GM18907 (cell line): ENCODE measurements at regions not wholly inside any gene's neighbourhood (a gene's known extent, or its start where the extent isn't known, plus 50 kb on each side); places are given as distances from the start of the nearest gene placed in this dataset.
A peak's percentile ranks its signal among the peaks of the same experiment; 100 is the strongest.
"Not testable (repeated sequence)": the region's sequence is repeated elsewhere in the genome, so short reads cannot be mapped to it uniquely, and the experiment has no call there.

Experiments used
- ATAC-seq: cut with Tn5 transposase; IDR thresholded peaks from one replicate; pipeline ENCODE4 v1.9.1; 2021; ENCODE audit warnings: mild to moderate bottlenecking, moderate library complexity; ENCODE audit not compliant: unreplicated experiment

DNA sequence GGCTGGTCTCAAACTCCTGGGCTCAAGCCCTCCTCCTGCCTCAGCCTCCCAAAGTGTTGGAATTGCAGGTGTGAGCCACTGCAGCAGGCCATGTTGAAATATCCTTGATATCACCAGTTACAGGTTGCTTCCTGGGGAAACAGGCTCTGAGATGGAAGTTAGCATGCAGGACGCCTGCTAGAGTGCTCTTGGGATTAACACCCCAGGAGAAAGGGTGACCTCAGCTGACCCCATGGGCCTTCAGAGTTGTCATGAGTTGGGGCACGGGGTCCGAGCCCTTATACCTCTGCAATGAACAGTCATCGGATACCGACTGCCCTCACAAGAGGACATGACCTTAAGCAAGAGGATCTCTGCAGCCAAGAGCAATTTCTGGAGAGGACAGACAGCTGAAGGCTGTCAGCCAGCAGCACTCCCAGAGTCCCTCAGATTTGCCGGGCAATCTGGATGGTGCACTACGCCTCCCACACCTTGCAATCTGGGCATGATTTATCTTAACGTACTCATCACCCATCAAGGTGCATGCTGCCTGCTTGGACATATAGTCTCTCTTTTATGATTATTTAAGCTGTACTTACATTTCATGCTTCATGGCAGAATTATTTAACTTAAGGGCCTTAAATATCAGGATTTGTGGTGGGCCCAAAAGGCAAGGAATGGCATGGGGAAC lies 134.6 kb downstream of the ADSS2 start:
- no peak for ATAC-seq

DNA sequence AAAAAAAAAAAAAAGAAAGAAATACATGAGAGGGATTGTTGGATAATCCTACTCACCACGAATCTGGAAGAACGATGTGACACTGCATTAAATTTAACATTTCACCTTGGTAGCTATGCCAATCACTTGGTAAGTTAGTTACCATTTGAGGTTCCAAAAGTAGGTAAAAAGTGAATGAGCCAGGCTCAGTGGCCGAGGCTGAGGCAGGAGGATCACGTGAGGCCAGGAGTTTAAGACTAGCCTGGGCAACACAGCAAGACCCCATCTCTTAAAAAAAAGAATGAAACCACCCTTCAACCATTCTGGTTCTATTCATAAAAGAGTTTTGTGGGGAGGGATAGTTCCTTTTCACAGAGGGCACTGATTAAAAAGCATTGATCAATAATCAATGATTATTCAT lies 133.6 kb downstream of the ADSS2 start:
- ATAC-seq = no peak

DNA sequence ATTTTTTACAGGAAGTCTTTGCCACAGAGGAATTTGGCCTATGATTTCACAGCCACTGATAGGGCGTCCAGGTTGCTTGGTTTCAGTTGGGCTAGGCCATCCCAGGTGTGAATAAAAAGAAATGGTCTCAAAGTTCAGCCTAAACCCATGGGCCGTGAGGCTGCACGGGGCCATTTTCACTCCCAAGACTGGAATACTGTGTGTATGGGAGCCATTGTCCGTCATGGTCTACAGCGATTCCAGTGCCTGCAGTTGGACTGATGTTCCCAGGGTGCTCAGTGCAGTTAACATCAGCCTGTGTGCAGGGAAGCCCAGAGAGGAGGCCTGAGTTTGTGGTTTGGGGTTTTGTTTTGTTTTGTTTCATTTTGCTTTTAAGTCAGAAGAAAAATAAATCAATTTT lies 133.2 kb downstream of the ADSS2 start:
- no peak for ATAC-seq

DNA sequence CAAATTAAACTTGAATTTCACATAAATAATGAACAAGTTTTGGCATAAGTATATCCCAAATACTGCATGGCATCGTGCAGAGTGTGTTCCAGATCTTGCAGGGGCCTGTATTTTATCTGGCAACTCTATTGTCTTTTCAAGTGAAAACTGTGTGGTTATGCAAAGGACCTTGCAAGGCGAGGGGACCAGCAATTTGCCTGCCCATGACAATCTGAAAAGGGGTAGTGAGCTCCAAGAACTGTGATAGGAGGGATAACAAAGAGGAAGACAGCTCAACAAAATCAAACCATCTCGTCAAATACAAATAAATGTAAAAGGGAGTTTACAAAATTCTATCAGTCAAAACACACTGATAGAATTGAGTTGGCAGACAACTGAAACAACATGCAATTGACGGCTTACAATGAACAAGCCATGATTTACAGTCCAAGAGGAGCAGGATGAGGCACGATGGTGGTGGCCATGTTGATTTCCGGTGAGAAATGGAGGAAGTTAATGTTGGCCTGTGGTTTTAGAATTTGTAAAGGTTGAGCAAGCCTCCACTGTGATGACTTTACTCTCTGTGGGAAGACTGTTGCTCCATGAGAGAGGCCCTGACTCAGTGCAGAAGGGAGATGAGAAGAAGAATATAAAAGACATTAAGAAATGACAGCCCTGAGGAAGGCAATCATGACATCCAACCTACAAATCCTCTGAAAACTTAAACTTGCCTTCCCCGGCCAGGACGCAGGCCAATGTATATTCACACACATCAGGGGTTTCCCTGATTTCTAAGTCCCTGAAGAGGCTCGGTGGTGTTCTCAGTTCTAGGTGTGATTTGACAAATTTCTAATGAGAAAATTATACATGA lies 132.2 kb downstream of the ADSS2 start:
- peak; percentile 79 for ATAC-seq

DNA sequence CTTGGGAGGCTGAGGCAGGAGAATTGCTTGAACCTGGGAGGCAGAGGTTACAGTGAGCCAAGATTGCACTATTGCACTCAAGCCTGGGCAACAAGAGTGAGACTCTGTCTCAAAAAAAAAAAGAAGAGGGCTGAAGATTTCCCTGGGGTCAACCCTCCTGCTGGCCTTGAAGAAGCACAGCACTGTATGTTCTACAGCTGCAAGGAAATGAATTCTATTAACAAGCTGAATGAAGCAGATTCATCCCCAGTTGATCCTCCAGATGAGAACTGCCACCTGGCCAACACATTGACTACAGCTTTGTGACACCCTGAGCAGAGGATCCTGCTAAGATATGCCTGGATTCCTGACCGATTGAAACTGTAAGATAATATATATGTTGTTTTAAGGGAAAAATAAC lies 129.5 kb downstream of the ADSS2 start:
- ATAC-seq = no peak

DNA sequence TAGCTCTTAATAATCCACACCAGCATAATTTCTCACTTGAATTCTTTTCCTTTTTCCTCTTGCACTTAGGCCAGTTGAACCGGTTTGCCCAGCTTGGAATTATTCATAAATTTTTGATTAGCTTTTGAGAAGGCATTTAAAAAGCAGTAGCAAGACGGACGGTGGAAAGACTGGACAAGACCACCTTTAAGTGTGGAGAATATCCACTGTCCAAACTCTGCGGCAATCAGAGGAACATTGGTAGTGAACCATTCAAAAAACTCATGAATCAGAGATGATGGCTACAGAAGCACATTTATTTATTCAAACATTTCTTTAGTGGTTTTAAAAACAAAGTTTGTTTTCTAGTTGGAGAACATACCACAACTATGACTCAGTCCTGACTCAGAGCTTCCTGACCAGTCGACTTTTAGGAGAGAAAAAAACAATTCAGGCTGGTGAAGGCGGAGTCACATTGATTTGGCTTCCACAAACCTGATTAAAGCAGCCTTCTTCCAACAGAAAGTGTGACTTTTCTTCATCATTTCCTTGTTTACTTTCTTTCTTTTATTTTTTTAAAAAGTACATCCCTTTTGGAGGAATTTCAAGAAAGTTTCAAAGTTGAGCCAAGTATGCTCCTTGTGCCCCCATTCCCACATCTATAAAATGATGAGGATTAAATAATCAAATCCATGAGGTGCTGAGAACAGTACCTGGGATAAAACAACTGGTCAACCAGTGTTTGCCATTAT lies 128.8 kb downstream of the ADSS2 start:
- no peak for ATAC-seq

DNA sequence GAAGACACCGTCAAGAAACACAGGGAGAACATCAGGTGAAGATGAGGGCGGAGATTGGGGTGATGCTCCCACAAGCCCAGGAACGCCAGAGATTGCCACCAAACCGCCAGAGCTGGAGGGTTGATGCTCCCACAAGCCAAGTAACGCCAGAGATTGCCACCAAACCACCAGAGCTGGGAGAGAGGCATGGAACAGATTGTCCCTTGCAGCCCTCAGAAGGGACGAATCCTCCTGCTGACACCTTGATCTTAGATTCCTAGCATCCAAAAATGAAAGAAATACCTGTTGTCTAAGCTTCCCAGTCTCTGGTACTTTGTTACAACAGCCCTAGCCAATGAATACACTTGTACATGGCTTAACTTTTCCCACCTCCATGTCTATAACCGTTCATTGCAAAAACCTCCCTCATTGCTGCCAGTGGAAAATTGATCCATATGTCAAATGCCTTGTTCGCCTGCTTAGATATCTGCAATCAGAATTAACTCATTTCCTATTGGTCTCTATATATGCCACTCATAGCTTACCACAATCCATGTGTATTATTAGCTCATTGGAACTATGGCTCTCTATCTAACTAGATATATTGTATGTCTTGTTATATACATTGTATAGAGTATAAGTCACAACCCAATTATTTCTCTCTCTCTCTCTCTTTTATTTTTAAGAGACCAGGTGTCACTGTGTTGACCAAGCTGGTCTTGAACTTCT lies 127.4 kb downstream of the ADSS2 start:
- ATAC-seq = no peak

DNA sequence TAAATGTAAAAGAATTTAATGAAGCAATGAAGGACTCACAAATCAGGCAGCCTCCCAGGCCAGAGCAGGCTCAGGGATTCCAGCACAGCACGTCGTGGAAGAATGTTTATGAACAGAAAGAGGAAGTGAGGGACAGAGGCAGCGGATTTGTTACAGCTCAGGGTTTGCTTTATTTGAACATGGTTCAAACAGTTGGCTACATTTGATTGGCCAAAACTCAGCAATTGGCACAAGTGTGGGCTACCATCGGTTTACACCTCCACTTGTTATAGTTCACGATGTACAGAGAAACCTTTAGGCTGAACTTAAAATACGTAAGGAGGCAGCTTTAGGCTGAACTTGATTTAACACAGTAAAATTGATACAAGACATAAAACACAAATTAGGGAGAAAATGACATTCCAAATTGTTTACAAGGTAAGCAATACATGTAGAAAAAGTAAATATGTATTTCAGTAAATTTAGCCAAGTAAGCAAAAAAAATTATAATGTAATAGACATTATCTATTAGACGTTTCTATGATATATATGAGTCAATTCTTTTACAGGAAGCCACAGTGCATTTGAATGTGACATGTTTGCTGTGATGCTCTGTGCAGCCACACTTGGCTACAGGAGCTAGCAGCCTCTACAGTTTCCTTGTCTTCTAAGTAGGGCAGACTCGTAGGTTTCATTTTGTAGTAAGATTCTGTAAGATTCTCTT lies 126.5 kb downstream of the ADSS2 start:
- ATAC-seq = peak; percentile 85

DNA sequence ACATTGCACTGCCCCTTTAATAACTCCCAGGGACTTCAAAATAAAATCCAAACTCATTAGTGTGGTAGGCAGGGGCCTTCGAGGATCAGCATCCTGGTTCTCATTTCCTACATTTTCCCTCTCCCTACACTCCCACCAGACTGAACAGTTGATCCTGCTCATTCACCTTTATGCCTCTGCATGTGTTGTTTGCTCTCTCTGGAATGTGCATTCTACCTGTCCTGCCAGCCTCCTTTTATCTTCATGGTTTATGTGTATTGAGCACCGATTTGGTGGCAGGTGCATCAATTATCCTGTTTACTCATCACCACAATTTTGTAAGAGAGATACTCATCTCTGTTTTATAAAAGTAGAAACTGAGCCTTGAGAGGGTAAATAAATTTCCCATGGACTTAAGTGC lies 125.0 kb downstream of the ADSS2 start:
- no peak for ATAC-seq

DNA sequence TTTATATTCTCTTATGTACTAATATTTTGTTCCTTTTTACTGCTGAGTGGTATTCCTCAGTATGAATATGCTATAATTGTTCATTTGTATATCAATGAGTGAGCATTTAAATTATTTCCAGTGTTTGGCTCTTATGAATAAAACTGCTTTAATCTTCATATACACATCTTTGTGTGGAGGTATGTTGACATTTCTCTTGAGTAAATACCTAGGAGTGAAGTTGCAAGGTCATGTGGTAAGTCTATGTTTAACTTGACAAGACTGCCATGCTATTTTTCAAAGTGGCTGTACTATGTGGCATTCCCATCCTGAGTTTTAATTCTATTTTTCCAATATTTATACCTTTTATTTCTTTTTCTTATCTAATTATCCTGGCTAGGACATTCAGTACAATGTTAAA lies 124.2 kb downstream of the ADSS2 start:
- no peak for ATAC-seq

DNA sequence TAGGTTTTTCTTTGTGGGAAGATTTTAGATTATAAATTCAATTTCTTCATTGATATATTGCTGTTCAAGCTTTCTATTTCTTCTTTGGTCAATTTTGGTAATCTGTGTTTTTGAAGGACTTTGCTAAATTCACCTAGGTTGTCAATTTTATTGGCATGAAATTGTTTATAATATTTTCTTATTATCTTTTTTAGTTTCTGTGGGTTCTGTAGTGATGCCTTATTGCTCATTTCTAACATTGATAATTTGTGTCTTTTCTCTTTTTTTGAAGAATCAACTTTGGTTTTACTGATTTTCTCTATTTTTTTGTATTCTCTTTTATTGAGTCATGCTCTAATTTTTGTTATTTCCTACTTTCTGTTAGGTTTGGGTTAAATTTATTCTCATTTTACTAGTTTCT lies 123.2 kb downstream of the ADSS2 start:
- no peak for ATAC-seq

DNA sequence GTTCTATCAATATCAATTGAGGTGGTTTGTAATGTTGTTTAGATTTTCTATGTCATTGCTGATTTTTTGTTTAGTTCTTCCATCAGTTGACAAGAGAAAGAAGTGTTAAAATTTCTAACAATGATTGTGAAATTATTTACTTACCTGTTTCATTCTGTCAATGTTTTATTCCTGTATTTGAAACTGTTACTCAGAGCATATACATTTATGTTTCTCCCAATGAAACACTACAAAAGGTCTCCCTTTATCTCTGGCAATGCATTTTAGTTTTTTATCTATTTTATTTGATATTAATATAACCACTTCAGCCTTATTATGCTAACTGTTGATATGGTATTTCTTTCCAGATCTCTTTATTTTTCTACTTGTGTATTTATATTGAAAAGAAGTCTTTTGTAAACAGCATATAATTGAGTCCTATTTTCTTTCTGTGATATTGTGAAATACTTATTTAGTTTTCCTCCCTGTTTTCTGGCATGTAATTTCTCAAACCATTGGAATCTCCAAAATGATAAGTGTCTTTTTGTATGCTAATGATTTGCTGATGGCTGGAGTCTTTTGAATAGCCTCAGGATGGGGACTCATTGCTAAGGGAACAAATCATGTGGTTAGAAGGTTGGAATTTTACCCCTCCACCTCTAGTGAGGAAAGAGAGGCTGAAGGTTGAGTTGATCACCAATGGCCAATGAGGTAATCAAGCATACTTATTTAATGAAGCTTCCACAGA lies 122.0 kb downstream of the ADSS2 start:
- no peak for ATAC-seq

DNA sequence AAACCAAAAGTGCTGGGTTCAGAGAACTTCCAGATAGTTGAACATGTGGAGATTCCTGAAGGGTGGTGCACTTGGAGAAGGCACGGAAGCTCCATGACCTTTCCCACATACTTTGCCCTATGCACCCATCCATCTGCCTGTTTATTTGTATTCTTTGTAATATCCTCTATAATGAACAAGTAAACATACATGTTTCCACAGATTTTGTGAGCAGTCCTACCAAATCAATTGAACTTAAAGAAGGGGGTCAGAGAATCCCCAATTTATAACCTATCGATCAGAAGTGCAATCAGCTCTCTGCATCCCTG lies 121.4 kb downstream of the ADSS2 start:
- no peak for ATAC-seq

DNA sequence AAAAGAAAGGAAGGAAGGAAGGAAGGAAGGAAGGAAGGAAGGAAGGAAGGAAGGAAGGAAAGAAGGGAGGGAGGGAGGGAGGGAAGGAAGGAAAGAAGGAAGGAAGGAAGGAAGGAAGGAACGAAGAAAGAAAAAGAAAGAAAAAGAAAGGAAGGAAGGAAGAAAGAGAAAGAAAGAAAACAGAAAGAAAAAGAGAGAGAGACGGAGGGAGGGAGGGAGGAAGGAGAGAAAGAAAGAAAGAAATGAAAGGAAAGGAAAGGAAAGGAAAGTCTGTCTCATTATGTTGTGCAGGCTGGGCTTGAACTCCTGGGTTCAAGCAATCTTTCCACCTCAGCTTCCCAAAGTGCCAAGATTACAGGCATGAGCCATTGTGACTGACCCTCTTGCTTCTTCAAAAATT lies 118.9 kb downstream of the ADSS2 start:
- ATAC-seq = not testable (repeated sequence)

DNA sequence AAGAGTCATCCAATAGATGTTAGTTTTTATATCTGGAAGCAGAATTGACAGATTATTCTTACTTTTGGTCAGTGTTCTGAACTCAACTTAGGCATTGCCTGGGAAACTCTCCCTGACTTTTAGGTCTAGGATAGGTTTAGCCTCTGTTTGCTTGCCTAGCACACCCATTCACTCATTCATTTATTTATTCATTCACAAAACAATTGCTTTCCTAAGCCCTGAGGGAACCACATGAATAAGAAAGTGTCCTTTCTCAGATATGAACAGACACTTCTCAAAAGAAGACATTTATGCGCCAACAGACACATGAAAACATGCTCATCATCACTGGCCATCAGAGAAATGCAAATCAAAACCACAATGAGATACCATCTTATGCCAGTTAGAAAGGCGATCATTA lies 117.4 kb downstream of the ADSS2 start:
- ATAC-seq = not testable (repeated sequence)

DNA sequence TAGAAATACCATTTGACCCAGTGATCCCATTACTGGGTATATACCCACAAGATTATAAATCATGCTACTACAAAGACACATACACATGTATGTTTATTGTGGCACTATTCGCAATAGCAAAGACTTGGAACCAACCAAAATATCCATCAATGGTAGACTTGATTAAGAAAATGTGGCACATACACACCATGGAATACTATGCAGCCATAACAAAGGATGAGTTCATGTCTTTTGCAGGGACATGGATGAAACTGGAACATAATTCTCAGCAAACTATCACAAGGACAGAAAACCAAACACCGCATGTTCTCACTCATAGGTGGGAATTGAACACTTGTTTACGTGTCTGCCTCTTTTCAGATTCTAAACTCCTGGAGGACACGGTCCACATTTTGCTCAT lies 116.9 kb downstream of the ADSS2 start:
- ATAC-seq = not testable (repeated sequence)

DNA sequence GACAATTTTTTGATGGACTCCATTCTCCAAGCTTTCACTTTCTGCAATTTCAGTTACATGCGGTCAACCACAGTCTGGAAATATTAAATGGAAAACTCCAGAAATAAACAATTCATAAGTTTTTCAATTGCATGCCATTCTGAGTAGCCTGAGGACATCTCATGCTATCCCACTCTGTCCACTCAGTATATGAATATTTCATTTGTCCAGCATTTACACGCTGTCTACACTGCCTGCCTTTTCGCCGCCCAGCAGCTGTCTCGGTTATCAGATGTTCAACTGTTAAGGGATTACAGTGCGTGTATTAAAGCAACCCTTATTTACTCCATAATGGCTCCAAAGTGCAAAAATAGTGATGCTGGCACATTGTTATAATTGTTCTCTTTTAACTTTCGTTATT lies 116.3 kb downstream of the ADSS2 start:
- no peak for ATAC-seq

DNA sequence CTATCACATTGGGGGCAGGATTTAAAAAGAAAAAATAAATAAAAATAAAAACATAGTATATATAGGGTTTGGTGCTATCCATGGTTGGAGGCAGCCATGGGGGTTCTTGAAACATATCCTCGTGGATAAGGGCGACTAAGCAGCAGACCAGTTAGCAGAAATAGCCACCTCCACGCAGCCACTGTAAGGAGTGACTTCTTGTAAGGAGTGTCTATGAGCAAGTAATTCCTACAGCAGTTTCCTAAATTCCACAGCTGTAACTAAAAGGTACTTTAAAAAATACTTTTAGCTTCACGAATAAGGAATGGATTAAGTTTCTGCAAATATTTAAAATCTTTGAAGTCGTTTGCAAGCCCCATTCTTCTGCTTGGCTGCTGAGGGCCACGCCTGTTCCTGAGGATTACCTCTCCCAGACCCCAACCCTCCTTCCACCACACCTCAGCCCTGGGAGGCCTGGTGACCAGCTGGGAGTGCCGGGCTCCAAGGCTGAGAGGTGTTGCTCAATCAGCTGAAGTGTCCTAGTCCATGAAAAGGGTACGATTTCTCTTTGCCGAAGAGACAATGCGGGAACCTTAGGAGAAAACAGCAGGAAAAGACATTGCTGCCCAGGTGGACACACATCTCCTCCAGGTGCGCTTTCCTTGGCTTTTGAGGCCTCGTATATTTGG lies 115.3 kb downstream of the ADSS2 start:
- ATAC-seq = no peak

DNA sequence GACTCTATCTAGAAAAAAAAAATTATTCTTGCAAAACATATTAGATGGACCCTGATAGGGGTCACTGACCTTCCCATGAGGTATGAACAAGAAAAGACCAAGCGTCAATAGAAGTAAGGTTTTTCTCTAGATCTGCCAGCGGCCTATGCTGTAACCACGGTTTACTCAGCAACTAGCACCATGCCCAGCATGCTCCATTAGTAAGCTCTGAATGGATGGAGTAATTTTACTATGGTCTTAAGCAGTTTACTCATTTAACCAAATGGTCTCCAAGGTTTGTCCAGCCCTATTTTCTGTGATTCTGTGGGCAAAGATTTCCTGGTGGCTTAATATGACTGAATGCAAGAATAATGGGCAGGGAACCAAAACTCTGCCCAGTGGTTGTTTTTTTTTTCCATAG lies 113.9 kb downstream of the ADSS2 start:
- no peak for ATAC-seq
